ENCODE measurements at regions not wholly inside any gene's neighbourhood (a gene's known extent, or its start where the extent isn't known, plus 50 kb on each side); places are given as distances from the start of the nearest gene placed in this dataset.

DNA sequence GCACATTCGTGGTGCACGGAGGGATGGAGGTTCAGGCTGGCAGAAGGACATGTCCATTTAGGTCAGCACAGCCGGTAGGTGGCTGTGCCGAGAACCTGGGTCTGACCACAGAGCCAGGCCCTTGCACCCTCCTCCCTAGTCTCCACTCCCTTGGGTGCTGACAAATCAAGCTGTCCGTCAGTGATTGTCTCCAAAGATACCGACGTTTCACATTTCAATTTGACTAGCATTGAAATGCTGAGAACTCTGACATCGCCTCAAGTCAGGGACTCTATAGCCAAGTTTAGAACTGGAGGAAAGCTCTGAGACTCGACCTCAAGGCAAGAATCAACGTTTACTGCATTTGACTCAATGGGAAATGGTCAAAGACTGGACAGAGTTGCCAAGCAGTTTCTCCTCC lies 1321.1 kb downstream of the TBC1D22A start:
- no peak overlapping the region for H3K27ac ChIP-seq
- TF ChIP-seq ZFX (IDR thresholded peaks at IDR 0.05; ENCODE audit: borderline replicate concordance) = no peak
- TF ChIP-seq, protein P1, sequence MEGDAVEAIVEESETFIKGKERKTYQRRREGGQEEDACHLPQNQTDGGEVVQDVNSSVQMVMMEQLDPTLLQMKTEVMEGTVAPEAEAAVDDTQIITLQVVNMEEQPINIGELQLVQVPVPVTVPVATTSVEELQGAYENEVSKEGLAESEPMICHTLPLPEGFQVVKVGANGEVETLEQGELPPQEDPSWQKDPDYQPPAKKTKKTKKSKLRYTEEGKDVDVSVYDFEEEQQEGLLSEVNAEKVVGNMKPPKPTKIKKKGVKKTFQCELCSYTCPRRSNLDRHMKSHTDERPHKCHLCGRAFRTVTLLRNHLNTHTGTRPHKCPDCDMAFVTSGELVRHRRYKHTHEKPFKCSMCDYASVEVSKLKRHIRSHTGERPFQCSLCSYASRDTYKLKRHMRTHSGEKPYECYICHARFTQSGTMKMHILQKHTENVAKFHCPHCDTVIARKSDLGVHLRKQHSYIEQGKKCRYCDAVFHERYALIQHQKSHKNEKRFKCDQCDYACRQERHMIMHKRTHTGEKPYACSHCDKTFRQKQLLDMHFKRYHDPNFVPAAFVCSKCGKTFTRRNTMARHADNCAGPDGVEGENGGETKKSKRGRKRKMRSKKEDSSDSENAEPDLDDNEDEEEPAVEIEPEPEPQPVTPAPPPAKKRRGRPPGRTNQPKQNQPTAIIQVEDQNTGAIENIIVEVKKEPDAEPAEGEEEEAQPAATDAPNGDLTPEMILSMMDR (IDR thresholded peaks at IDR 0.05) = no peak

DNA sequence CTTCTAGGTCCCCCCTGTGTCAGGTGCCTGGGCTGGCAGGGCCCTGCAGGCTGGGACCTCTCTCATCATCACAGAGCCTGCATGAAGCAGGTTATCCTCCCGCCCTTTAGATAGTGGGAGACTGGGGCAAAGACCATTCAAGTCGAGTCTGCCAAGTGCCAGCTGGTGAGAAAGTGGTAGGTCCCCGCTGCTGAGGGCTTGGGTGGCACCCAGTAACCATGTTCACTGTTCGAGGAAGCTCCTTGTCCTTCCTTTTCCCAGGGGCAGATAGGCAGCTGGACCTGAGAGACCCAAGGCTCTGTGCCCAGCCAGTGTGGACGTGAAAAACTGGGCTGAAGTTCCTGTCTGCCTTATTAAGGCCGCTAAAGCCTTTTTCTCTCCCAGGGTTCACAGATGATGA lies 1319.8 kb downstream of the TBC1D22A start:
- H3K27ac ChIP-seq = no peak overlapping the region
- no peak for TF ChIP-seq ZFX (IDR thresholded peaks at IDR 0.05; ENCODE audit: borderline replicate concordance)
- TF ChIP-seq, protein P1 (IDR thresholded peaks at IDR 0.05) = no peak

DNA sequence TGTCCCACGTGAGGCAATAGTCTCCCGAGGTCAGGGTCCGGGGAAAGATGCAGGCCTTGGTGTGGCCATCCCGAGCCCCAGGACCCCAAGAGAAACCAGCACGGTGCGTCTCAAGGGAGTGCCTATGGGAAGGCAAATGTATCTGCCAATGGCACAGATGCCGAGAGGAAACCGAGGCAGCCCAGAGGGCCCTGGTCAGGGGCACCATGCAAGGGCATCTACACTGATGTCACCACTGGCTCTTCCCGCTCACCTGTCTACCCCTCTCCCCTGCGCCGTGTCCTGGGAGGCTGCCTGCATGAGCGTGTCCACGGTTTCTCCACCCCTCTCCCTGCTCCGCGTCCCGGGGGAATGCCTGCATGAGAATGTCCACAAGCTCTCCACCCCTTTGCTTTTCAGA lies 1318.8 kb downstream of the TBC1D22A start:
- no peak for TF ChIP-seq ZFX (IDR thresholded peaks at IDR 0.05; ENCODE audit: borderline replicate concordance)
- TF ChIP-seq, protein P1 (IDR thresholded peaks at IDR 0.05) = no peak
- no peak overlapping the region for H3K27ac ChIP-seq

DNA sequence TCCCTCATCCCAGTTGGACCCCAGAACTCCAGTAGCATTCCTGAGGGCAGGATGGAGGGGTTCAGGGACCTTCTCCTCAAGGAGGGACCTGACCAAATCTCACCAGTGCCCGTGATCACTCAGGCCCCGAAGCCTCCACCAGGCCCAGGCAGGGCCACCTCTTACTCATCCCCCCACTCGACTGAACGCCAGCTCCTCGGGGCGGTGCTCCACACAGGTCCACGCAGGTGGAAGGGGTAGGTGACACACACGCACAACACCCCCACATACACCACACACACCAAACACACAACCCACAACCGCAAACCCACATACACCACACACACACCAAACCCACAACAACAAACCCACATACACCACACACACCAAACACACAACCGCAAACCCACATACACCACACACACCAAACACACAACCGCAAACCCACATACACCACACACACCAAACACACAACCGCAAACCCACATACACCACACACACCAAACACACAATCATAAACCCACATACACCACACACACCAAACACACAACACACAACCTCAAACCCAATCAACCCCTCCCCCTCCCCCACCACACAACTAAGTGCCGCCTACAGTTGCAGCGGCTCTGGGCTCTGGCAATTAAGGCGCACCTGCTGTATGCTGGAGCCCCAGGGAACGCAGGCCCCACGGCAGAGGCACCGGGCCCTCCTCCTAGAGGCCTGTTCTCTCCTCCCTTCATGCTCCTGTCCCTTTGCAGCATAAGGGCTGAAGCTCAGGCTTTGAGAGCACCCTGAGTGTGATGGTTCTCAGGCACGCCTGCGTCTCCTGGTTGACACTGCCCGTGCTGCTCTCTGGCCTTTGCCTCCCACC lies 1318.1 kb downstream of the TBC1D22A start:
- H3K27ac ChIP-seq = no peak overlapping the region
- TF ChIP-seq, protein P1 (IDR thresholded peaks at IDR 0.05) = no peak
- TF ChIP-seq ZFX (IDR thresholded peaks at IDR 0.05; ENCODE audit: borderline replicate concordance) = no peak

DNA sequence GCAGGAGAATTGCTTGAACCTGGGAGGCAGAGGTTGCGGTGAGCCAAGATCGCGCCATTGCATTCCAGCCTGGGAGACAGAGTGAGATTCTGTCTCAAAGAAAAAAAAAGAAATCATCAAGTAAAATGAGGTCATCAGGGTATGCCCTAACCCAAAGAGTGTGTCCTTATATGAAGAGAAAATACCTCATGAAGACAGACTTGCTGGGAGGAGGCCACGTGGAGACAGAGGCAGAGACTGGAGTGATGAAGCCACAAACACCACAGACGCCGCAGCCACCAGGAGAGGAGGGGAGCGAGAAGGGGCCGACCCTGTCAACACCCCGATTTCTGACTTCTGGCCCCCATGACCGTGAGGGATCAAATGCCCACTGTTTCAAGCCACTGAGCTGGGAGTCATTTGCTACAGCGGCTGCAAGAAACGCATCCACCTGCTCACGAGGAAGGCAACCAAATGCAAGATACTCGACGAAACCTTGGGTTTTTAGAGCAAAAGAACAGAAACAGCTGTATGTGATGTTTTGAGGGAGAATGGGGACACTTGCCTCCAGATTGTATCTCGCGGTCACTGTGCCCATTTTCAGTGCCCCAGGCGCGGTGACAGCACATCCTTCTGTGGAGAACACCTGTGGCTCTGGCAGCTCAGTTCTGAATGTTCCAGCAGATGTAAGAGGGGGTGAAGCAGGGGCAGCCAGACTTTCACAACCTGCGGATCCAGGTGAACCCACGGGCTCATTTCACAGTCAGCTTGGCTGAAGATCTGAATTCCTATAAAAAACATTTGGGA lies 1317.2 kb downstream of the TBC1D22A start:
- no peak for TF ChIP-seq ZFX (IDR thresholded peaks at IDR 0.05; ENCODE audit: borderline replicate concordance)
- TF ChIP-seq, protein P1 (IDR thresholded peaks at IDR 0.05) = no peak
- H3K27ac ChIP-seq = no peak overlapping the region

DNA sequence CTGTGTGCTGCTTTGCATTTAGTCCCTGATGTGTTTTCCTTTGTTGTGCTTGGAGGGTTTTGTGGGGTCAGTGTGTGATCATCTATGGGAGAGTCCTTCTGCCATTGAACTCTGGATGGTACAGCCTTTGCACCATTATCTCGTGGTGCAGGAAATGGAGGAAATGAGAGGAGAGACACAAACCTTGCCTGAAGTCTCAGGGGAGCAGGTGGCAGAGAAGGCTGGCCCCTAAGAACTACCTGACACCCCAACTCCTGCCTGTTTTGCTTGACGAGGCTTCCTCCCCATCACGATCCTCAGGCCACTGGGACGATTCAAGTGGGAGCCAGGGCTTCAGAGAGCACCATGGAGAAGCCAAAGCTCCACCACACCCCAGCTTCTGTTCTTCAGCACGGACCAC lies 1316.4 kb downstream of the TBC1D22A start:
- H3K27ac ChIP-seq = no peak overlapping the region
- TF ChIP-seq, protein P1 (IDR thresholded peaks at IDR 0.05) = no peak

DNA sequence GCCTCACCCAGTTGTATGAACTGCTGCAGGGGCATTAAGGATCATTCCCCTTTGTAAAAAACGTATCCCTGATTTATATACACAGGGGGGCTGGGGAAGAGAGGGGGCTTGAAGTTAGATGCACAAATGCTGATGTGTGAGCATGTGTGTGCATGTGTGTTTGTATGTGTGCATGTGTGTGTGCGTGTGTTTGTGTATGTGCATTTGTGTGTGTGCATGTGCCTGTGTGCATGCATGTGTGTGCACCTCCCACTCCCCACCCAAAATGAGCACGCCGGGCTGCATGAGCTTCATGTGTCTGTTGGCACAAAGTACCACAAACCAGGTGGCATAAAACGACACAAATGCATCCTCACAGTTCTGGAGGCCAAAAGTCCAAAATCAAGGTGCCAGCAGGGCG lies 1315.2 kb downstream of the TBC1D22A start:
- no peak overlapping the region for H3K27ac ChIP-seq
- TF ChIP-seq ZFX (IDR thresholded peaks at IDR 0.05; ENCODE audit: borderline replicate concordance) = no peak
